PC-3 (cell line): ENCODE measurements at regions not wholly inside any gene's neighbourhood (a gene's known extent, or its start where the extent isn't known, plus 50 kb on each side); places are given as distances from the start of the nearest gene placed in this dataset.
"Not testable (repeated sequence)": the region's sequence is repeated elsewhere in the genome, so short reads cannot be mapped to it uniquely, and the experiment has no call there.

Source experiments
- EZH2phosphoT487 ChIP-seq: fragments of 300-600 bp; sonication (generic); IDR thresholded peaks from 2 replicates; pipeline ENCODE4 v1.6.1; 2018; ENCODE audit warnings: mild to moderate bottlenecking, antibody characterized with exemption, low read length, borderline replicate concordance
- TF ChIP-seq, protein P1 (sequence below): fragments of 300-600 bp; sonication (generic); conservative IDR thresholded peaks from 2 replicates; pipeline ENCODE4 v1.5.1; 2017; ENCODE audit warnings: antibody characterized with exemption, low read depth, mild to moderate bottlenecking, low read length

DNA sequence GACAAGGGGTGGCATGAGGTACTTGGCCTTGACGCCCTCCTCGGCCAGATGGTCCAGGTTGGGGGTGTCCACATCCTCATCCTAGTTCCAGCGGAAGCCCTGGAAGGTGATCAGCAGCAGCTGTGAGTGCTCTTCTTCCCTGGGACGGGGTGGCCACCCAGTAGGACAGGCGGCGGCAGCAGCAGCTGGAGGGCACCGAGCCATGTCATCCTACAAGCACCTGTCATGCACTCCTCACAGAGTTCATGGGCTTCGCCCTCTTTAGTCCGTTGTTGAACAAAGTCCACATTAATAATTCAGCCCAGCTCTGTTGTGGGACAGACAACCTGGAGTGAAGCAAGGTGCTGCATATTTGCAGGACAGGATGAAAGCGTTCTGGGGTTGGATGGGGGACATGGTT, 153.4 kb upstream of the CCZ1B start:
- TF ChIP-seq, protein P1, sequence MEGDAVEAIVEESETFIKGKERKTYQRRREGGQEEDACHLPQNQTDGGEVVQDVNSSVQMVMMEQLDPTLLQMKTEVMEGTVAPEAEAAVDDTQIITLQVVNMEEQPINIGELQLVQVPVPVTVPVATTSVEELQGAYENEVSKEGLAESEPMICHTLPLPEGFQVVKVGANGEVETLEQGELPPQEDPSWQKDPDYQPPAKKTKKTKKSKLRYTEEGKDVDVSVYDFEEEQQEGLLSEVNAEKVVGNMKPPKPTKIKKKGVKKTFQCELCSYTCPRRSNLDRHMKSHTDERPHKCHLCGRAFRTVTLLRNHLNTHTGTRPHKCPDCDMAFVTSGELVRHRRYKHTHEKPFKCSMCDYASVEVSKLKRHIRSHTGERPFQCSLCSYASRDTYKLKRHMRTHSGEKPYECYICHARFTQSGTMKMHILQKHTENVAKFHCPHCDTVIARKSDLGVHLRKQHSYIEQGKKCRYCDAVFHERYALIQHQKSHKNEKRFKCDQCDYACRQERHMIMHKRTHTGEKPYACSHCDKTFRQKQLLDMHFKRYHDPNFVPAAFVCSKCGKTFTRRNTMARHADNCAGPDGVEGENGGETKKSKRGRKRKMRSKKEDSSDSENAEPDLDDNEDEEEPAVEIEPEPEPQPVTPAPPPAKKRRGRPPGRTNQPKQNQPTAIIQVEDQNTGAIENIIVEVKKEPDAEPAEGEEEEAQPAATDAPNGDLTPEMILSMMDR: not testable (repeated sequence)
- not testable (repeated sequence) for TF ChIP-seq EZH2phosphoT487
